PFSK-1 (cell line): ENCODE measurements at regions not wholly inside any gene's neighbourhood (a gene's known extent, or its start where the extent isn't known, plus 50 kb on each side); places are given as distances from the start of the nearest gene placed in this dataset.

Experiments used
- POLR2AphosphoS5 ChIP-seq: IDR thresholded peaks from 2 replicates; pipeline ENCODE4 v1.6.1; 2012; ENCODE audit warnings: low read depth, mild to moderate bottlenecking, control low read depth, low read length, moderate library complexity
- REST ChIP-seq, 2 experiments: IDR thresholded peaks; 2 replicates each; pipeline versions ENCODE4 v1.6.1 to v1.8.0; 2011 to 2012; ENCODE audit warnings: low read depth in 2 of 2, low read length in 2 of 2, control low read depth in 1 of 2, inconsistent platforms in 1 of 2, mild to moderate bottlenecking in 1 of 2, moderate library complexity in 1 of 2; ENCODE audit not compliant: insufficient read depth in 1 of 2

GRCh38 chr7:4612237-4612636 lies 69.9 kb upstream of the FOXK1 start:
- TF ChIP-seq POLR2AphosphoS5 (no peak), REST (IDR thresholded peaks at IDR 0.05; ENCODE audit: insufficient read depth in 1 of 2, low read depth in 2 of 2, low read length in 2 of 2) (no peak)
